ENCODE measurements at regions not wholly inside any gene's neighbourhood (a gene's known extent, or its start where the extent isn't known, plus 50 kb on each side); places are given as distances from the start of the nearest gene placed in this dataset.

- TF ChIP-seq, protein P1, sequence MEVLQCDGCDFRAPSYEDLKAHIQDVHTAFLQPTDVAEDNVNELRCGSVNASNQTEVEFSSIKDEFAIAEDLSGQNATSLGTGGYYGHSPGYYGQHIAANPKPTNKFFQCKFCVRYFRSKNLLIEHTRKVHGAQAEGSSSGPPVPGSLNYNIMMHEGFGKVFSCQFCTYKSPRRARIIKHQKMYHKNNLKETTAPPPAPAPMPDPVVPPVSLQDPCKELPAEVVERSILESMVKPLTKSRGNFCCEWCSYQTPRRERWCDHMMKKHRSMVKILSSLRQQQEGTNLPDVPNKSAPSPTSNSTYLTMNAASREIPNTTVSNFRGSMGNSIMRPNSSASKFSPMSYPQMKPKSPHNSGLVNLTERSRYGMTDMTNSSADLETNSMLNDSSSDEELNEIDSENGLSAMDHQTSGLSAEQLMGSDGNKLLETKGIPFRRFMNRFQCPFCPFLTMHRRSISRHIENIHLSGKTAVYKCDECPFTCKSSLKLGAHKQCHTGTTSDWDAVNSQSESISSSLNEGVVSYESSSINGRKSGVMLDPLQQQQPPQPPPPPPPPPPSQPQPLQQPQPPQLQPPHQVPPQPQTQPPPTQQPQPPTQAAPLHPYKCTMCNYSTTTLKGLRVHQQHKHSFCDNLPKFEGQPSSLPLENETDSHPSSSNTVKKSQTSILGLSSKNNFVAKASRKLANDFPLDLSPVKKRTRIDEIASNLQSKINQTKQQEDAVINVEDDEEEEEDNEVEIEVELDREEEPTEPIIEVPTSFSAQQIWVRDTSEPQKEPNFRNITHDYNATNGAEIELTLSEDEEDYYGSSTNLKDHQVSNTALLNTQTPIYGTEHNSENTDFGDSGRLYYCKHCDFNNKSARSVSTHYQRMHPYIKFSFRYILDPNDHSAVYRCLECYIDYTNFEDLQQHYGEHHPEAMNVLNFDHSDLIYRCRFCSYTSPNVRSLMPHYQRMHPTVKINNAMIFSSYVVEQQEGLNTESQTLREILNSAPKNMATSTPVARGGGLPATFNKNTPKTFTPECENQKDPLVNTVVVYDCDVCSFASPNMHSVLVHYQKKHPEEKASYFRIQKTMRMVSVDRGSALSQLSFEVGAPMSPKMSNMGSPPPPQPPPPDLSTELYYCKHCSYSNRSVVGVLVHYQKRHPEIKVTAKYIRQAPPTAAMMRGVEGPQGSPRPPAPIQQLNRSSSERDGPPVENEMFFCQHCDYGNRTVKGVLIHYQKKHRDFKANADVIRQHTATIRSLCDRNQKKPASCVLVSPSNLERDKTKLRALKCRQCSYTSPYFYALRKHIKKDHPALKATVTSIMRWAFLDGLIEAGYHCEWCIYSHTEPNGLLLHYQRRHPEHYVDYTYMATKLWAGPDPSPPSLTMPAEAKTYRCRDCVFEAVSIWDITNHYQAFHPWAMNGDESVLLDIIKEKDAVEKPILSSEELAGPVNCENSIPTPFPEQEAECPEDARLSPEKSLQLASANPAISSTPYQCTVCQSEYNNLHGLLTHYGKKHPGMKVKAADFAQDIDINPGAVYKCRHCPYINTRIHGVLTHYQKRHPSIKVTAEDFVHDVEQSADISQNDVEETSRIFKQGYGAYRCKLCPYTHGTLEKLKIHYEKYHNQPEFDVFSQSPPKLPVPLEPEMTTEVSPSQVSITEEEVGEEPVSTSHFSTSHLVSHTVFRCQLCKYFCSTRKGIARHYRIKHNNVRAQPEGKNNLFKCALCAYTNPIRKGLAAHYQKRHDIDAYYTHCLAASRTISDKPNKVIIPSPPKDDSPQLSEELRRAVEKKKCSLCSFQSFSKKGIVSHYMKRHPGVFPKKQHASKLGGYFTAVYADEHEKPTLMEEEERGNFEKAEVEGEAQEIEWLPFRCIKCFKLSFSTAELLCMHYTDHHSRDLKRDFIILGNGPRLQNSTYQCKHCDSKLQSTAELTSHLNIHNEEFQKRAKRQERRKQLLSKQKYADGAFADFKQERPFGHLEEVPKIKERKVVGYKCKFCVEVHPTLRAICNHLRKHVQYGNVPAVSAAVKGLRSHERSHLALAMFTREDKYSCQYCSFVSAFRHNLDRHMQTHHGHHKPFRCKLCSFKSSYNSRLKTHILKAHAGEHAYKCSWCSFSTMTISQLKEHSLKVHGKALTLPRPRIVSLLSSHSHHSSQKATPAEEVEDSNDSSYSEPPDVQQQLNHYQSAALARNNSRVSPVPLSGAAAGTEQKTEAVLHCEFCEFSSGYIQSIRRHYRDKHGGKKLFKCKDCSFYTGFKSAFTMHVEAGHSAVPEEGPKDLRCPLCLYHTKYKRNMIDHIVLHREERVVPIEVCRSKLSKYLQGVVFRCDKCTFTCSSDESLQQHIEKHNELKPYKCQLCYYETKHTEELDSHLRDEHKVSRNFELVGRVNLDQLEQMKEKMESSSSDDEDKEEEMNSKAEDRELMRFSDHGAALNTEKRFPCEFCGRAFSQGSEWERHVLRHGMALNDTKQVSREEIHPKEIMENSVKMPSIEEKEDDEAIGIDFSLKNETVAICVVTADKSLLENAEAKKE (CRISPR knock-in tag; IDR thresholded peaks at IDR 0.05): no peak
- TF ChIP-seq, protein P2, sequence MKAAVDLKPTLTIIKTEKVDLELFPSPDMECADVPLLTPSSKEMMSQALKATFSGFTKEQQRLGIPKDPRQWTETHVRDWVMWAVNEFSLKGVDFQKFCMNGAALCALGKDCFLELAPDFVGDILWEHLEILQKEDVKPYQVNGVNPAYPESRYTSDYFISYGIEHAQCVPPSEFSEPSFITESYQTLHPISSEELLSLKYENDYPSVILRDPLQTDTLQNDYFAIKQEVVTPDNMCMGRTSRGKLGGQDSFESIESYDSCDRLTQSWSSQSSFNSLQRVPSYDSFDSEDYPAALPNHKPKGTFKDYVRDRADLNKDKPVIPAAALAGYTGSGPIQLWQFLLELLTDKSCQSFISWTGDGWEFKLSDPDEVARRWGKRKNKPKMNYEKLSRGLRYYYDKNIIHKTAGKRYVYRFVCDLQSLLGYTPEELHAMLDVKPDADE (IDR thresholded peaks at IDR 0.05): no peak
- no peak for TF ChIP-seq ZNF331 (CRISPR knock-in tag; IDR thresholded peaks at IDR 0.05; ENCODE audit: low read depth)
- TF ChIP-seq POLR2AphosphoS5 (IDR thresholded peaks at IDR 0.05; ENCODE audit: low read depth): no peak
Observed at GRCh38 chr2:48218169-48218568, 96.3 kb upstream of the FOXN2 start (continued).

DNA sequence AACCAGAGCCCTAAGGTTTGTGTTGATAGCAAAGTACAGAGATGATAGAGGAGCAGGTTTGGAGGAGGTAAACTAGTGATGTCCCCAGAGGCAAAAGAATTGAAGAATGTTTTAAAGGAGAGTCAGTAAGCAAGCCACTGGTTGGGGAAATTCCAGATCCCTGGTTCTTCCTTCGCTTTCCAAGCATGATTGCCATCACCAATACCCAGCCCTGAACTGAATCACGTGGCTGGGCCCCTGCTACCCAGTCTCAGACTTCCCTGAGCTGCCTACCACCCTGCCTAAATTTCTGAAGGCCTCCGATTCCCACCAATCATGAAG is 95.3 kb upstream of the FOXN2 start:
- DNase-seq (ENCODE audit: low spot score): no peak
- H3K27ac Mint-ChIP-seq: no peak overlapping the region
- H3K27me3 ChIP-seq (ENCODE audit: insufficient read depth): no peaks in the 10 kb centered on the region
- H2AFZ ChIP-seq: no peak overlapping the region
- H3F3A ChIP-seq (replicated peaks; ENCODE audit: low read depth): no peaks in the 10 kb centered on the region
- no peaks in the 10 kb centered on the region for H3K36me3 Mint-ChIP-seq (ENCODE audit: low read depth)
- H3K36me3 ChIP-seq (ENCODE audit: insufficient read depth): no peaks in the 10 kb centered on the region
- H3K27me3 Mint-ChIP-seq (ENCODE audit: insufficient read depth, low read depth, poor library complexity): peaks cover 2% of the 10 kb centered on the region
- ATAC-seq: no peak
- no peak overlapping the region for H3K4me2 ChIP-seq
- H3K9me2 ChIP-seq (ENCODE audit: insufficient read depth): no peaks in the 10 kb centered on the region
- no peaks in the 10 kb centered on the region for H3K9me3 Mint-ChIP-seq
- H3K4me3 Mint-ChIP-seq: no peak overlapping the region
- no peaks in the 10 kb centered on the region for H3K4me1 ChIP-seq (ENCODE audit: insufficient read depth)
- H3K4me1 Mint-ChIP-seq: no peaks in the 10 kb centered on the region
- H4K20me1 ChIP-seq (replicated peaks; ENCODE audit: insufficient read depth): no peaks in the 10 kb centered on the region
- H3K4me3 ChIP-seq: no peak overlapping the region
- H3K27ac ChIP-seq (ENCODE audit: low read depth): no peak overlapping the region
- no peaks in the 10 kb centered on the region for H3K79me2 ChIP-seq (replicated peaks; ENCODE audit: insufficient read depth)
- TF ChIP-seq ZNF331 (CRISPR knock-in tag; IDR thresholded peaks at IDR 0.05; ENCODE audit: low read depth) (no peak), STAT1 (IDR thresholded peaks at IDR 0.05; ENCODE audit: unreplicated experiment) (no peak), EZH2 (IDR thresholded peaks at IDR 0.05; ENCODE audit: low read depth, unreplicated experiment) (no peak), JUNB (IDR thresholded peaks at IDR 0.05; ENCODE audit: unreplicated experiment) (no peak), EZH2phosphoT487 (IDR thresholded peaks at IDR 0.05; ENCODE audit: unreplicated experiment) (no peak), CREB1 (CRISPR knock-in tag; IDR thresholded peaks at IDR 0.05; ENCODE audit: low read depth) (no peak), ZNF114 (CRISPR knock-in tag; IDR thresholded peaks at IDR 0.05) (no peak), POLR2AphosphoS5 (IDR thresholded peaks at IDR 0.05; ENCODE audit: low read depth) (no peak)
- TF ChIP-seq, protein P2 (IDR thresholded peaks at IDR 0.05): no peak
- TF ChIP-seq, protein P3, sequence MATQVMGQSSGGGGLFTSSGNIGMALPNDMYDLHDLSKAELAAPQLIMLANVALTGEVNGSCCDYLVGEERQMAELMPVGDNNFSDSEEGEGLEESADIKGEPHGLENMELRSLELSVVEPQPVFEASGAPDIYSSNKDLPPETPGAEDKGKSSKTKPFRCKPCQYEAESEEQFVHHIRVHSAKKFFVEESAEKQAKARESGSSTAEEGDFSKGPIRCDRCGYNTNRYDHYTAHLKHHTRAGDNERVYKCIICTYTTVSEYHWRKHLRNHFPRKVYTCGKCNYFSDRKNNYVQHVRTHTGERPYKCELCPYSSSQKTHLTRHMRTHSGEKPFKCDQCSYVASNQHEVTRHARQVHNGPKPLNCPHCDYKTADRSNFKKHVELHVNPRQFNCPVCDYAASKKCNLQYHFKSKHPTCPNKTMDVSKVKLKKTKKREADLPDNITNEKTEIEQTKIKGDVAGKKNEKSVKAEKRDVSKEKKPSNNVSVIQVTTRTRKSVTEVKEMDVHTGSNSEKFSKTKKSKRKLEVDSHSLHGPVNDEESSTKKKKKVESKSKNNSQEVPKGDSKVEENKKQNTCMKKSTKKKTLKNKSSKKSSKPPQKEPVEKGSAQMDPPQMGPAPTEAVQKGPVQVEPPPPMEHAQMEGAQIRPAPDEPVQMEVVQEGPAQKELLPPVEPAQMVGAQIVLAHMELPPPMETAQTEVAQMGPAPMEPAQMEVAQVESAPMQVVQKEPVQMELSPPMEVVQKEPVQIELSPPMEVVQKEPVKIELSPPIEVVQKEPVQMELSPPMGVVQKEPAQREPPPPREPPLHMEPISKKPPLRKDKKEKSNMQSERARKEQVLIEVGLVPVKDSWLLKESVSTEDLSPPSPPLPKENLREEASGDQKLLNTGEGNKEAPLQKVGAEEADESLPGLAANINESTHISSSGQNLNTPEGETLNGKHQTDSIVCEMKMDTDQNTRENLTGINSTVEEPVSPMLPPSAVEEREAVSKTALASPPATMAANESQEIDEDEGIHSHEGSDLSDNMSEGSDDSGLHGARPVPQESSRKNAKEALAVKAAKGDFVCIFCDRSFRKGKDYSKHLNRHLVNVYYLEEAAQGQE (IDR thresholded peaks at IDR 0.05; ENCODE audit: unreplicated experiment): no peak
- TF ChIP-seq, protein P4, sequence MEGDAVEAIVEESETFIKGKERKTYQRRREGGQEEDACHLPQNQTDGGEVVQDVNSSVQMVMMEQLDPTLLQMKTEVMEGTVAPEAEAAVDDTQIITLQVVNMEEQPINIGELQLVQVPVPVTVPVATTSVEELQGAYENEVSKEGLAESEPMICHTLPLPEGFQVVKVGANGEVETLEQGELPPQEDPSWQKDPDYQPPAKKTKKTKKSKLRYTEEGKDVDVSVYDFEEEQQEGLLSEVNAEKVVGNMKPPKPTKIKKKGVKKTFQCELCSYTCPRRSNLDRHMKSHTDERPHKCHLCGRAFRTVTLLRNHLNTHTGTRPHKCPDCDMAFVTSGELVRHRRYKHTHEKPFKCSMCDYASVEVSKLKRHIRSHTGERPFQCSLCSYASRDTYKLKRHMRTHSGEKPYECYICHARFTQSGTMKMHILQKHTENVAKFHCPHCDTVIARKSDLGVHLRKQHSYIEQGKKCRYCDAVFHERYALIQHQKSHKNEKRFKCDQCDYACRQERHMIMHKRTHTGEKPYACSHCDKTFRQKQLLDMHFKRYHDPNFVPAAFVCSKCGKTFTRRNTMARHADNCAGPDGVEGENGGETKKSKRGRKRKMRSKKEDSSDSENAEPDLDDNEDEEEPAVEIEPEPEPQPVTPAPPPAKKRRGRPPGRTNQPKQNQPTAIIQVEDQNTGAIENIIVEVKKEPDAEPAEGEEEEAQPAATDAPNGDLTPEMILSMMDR (conservative IDR thresholded peaks at IDR 0.05; ENCODE audit: low read depth in 2 of 2): no peak

Measured in GM23338 (cell line).